GM21786 (cell line): ENCODE measurements at regions not wholly inside any gene's neighbourhood (a gene's known extent, or its start where the extent isn't known, plus 50 kb on each side); places are given as distances from the start of the nearest gene placed in this dataset.

Experiments
- ATAC-seq: cut with Tn5 transposase; IDR thresholded peaks from one replicate; pipeline ENCODE4 v1.9.1; 2021; ENCODE audit not compliant: unreplicated experiment

- ATAC-seq = no peak
These were observed 752.1 kb upstream of the POM121L12 start for GRCh38 chr7:52283335-52283734.

DNA sequence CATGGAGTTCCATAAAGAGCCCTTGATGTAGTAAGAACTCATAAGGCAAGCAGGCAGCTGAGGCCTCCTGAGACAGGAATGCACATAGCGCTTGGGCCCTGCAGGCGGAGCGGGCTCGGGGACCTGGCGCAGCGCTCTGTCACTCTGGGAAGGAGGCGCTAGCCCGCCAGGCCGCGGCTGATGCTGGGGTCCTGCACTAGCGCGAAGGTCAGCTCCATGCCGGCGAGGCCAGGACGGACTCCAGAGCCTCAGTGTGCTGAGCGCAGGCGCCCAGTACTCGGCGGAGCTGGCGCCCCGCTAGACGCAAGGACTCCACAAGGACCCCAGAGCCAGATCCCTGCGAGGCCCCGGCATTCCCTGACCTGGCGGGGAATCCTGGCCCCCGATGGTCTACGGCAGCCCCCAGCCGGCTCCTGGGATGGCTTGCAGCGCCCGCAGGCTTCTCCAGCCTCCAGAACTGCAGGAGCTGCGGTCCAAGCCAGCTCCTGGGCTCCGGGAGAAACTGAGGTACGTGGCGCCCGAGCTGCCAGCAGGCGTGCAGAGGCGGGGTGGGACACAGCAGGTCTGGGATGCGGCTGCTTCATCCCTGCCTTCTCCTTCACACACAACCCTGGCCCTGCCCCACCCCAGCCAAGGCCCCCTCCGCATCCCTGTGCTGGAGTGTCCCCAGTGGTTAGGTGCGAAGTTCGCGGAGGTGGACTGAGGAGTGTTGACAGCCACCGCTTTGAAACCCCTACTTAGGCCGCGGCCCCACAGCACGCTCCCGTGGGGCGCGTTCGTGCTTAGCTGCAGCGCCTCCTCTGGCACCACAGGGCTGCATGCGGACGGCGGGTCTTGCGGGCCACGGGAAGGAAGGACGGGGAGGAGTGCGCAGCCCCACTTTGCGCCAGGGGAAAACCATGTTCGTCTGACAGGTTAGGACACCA, 761.5 kb upstream of the POM121L12 start:
- no peak for ATAC-seq

DNA sequence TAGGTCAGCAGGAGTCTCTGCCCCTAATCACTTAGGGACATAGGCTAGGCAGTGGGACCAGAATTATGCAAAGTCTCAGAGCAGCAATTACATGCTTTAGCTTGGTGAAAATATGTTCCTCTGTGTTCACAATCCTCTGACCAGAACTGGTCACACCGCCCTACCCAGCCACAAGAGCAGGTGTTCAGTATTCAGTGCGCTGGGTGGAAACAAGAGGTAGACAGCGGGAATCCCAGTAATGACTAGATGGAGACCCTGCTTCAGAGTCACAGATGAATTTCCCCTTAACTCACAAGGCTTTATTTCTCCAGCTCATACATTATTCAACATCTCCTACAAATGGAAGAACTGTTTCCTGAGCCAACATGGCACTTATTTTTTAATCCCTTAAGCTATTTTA, 763.7 kb upstream of the POM121L12 start:
- ATAC-seq = no peak

DNA sequence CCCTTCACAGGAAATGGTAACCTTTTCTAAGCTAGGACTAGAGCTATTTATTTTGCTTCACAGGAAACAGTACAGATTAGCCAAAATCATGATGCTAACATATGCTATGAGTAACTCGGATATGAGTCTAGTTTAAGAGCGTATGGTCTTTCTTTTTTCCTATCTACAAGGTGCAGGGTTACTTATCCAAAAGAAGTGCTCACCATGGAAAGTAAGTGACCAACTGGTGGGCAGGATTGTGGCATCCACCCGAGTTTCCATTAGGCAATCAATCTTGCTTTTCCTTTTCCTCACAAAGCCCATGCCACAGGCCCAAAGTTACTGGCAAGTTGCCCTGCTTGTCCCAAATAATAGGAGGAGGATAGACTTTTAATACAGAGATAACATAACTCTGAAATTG, 765.1 kb upstream of the POM121L12 start:
- no peak for ATAC-seq

GRCh38 chr7:52269669-52270068, 765.8 kb upstream of the POM121L12 start:
- no peak for ATAC-seq

- no peak for ATAC-seq
These were observed 774.4 kb upstream of the POM121L12 start for GRCh38 chr7:52261057-52261456.

DNA sequence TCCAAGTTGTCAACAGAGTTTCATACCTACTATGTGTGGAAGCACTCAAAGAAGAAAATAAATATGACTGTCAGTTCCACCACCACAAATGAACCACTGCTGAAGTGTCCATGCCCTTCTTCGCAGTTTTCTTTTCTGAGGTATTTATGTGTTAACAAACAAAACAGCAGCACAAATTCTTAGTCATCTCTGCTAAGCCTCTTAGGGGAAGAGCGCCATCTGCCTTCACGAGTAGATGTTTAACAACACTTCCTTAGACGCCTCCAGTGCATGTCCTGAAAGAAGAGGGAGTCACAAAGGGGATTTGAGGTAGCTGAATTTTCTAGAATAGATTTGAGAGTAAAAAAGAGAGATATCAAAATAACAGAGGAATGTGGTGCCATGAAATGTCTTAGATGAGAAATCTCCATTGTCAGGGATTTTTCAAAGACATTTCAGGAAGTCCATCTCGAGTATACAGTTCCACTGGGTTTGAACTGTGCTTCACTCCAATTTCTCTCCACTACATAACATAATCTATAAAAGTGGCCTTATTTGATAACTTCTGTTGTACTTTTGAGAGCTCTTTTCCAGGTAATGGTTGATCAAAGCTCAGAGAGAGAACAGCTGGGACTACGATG, 775.3 kb upstream of the POM121L12 start:
- no peak for ATAC-seq

DNA sequence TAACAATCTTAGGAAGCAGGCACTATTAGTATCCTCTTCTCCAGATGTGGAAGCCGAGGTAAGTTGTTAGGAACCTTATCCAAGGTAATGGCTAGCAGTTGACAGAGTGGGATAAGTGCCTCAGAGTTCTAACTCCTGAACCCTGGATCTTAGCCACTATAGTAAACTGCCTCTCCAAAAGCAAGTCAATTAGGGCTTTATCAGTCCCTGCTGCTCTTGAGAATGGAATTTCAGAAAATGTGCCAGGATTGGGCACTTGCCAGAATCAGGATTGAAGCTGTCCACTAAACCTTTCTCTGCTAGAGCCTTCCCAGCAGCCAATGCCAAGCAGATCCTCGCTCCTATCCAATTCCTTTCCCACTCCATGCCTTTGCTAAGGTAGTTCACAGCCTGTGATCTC, 777.5 kb upstream of the POM121L12 start:
- no peak for ATAC-seq

DNA sequence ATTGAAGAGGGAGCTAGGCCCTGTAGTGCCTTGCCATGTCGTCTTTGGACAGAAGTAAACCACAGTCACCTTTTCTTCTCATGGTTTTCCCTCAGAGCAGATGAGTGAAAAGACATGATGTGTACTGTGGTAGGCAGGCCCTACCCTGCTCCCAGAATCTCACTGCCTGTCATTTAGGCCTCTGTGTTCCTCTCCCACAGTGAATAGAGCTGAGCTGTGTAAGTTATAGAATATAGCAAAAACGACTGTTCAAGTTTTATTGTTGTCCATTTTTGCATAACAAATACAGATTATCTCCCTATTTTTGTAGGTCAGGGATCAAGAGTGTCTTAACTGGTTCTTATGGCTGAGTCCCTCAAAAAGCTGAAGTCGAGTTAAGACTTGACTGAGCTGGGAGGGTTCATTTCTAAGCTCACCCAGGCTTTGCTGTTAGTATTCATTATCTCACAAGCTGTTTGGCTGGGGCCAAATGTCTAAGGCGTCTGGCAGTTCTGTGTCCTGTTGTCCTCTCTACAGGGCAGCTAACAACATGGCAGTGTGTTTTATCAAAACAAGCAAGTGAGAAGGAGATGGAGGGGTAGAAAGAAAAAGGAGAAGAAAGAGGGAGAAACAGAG, 780.9 kb upstream of the POM121L12 start:
- ATAC-seq = no peak

GRCh38 chr7:52253953-52254352, 781.5 kb upstream of the POM121L12 start:
- no peak for ATAC-seq

DNA sequence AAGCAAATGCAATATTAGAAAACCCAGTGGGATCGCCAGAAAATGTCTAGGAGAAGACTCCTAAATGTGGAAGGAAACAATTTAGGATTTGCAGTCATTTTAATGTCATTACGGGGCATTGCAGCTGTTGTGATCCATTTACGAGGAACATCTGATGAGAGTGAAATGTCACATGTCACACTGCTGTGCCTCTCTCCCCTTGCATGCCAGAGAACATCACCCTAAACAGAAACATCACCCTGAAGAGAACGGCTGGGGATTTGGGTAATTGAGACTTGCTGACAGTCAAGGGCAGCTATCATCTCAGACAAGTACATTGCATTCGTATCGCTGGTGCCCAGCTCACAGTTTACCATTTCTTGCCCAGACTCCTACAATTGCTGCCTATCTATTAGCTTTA, 785.7 kb upstream of the POM121L12 start:
- ATAC-seq = no peak

DNA sequence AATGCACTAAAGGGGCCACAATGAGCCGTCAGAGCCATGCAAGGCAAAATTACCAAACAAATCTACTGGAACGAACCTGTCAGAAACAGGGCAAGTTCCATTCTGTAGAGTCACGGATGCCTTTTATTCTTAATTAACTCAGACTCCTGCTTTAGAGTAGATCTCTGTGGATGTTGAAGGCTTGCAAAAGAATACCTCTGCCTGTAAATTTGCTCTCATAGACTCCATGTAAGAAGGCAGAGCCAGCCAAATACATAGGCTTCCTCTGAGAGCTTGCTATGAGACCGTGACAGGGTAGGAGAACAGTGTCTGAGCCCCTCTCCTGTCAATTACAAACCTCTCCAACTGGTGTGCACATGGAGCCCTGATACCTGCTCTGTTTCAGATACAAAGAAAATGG, 787.9 kb upstream of the POM121L12 start:
- ATAC-seq = no peak

DNA sequence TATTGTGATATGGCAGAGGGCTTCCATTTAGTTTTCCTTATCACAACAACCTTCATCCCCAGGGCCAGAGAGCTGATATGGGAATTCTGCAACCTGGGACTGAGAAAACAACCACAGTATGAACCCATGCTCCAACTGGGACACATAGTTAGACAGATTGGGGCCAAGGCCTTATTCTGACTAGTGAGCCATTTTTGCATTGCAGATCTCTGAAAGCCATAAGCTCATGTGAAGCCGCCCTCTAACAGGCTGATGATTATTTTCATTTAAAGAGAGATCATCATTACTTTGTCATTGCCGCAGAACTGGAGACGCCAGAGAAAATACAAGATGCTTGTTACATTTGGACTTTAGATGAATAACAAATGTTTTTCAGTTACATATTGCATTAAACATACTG, 791.7 kb upstream of the POM121L12 start:
- no peak for ATAC-seq

- ATAC-seq = no peak
These were observed 802.2 kb upstream of the POM121L12 start for GRCh38 chr7:52233248-52233647.

DNA sequence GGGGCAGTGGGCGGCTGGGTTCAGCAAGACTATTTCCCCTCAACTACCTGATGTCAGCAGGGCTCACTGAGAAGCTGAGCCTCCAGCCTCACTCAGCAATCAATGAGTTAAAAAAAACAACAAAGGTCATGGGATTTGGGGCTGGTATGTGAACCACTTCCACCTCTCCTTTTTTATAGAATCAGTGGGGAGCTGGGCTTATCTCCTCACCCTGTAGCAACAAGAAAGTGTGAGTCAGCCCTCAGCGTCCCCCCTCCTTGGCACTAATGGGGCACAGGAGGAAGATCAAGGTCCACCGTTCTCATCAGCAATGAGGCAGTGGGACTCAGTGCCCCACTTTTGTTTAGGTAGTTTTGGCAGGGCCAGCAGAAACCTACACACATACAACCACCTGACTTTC, 823.5 kb upstream of the POM121L12 start:
- ATAC-seq = no peak

DNA sequence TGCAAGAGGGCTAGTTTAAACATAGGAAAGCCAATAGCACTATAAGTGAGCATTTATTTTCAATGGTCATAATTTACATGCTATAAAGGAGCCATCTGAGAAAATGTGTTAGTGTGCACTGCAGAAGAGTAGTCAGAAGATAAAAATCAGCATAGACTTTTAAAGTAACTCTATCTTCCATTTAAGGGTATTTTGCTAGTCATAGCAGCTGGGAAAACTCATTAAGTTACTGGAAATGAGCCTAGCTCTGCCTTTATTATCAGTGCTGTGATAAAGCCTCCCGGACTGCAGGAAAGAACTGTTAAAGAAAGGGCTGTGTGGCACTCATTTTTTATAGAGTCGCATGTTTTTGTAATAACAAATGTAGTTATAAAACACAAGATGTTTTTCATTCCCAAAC, 825.8 kb upstream of the POM121L12 start:
- ATAC-seq = no peak

DNA sequence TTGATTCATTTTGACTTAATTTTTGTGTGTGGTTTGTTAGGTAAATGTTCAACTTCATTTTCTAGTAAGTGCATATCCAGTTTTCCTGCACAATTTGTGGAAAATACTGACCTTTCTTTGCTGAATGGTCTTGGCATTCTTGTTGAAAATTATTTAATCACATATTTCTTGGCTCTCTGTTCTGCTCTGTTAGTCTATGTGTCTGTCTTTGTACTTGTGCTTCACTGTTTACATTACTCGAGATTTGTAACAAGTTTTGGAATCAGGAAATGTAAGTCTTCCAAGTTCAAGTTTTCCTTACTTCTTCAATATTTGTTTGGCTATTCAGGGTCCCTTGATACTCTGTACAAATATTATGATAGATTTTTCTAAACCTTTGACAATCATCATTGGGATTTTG, 838.2 kb upstream of the POM121L12 start:
- ATAC-seq = no peak

DNA sequence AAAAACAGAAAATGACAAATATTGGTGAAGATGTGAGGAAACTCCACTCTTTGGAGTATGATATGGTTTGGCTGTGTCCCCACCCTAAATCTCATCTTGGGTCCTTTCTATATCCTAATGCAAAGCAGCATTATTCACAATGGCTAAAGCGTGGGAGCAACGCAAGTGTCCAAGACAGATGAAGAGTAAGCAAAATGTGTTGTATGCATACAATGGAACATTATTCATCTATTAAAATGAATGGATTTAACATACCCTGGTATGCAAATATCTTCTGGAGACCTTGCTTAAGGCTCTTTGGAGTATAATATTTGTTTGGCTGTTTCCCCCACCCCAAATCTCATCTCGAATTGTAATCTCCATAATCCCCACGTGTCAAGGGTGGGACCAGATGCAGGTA, 839.8 kb upstream of the POM121L12 start:
- ATAC-seq = no peak

GRCh38 chr7:52189153-52189778, 846.2 kb upstream of the POM121L12 start:
- no peak for ATAC-seq

- ATAC-seq = no peak
These were observed 851.3 kb upstream of the POM121L12 start for GRCh38 chr7:52184006-52184703.

GRCh38 chr7:52179934-52180333, 855.5 kb upstream of the POM121L12 start:
- ATAC-seq = no peak
